SK-N-SH treated with all-trans-retinoic acid at 6 μM for 48 hours (cell line): ENCODE measurements at regions not wholly inside any gene's neighbourhood (a gene's known extent, or its start where the extent isn't known, plus 50 kb on each side); places are given as distances from the start of the nearest gene placed in this dataset.
"Not testable (repeated sequence)": the region's sequence is repeated elsewhere in the genome, so short reads cannot be mapped to it uniquely, and the experiment has no call there.

Experiments used
- ATAC-seq: fragments of 200-7000 bp; cut with Tn5 transposase; 3 replicates; pipeline ENCODE4 v1.9.1; 2020; ENCODE audit warnings: mild to moderate bottlenecking, moderate library complexity
- BACH2 ChIP-seq: fragments of 250-450 bp; sonication (Bioruptor Pico); IDR thresholded peaks from 2 replicates; pipeline ENCODE4 v1.9.0; 2021; ENCODE audit warnings: mild to moderate bottlenecking, borderline replicate concordance
- CREB5 ChIP-seq: fragments of 250-450 bp; sonication (Bioruptor Pico); IDR thresholded peaks from 2 replicates; pipeline ENCODE4 v1.5.1; 2020; ENCODE audit warnings: low read depth, mild to moderate bottlenecking, moderate library complexity
- CSDC2 ChIP-seq: fragments of 250-450 bp; sonication (Bioruptor Pico); IDR thresholded peaks from 2 replicates; pipeline ENCODE4 v1.5.0; 2020; ENCODE audit warnings: mild to moderate bottlenecking, moderate library complexity
- ESRRG ChIP-seq: fragments of 250-450 bp; sonication (Bioruptor Pico); IDR thresholded peaks from 2 replicates; pipeline ENCODE4 v1.6.1; 2021; ENCODE audit warnings: mild to moderate bottlenecking
- ISL1 ChIP-seq: fragments of 250-450 bp; sonication (Bioruptor Pico); IDR thresholded peaks from 2 replicates; pipeline ENCODE4 v2.1.2; 2022; ENCODE audit warnings: mild to moderate bottlenecking, moderate library complexity
- OSR1 ChIP-seq: fragments of 250-450 bp; sonication (Bioruptor Pico); IDR thresholded peaks from 2 replicates; pipeline ENCODE4 v1.8.0; 2022; ENCODE audit warnings: moderate library complexity, mild to moderate bottlenecking, inconsistent platforms
- PATZ1 ChIP-seq: fragments of 250-450 bp; sonication (Bioruptor Pico); IDR thresholded peaks from 2 replicates; pipeline ENCODE4 v1.8.0; 2020; ENCODE audit warnings: mild to moderate bottlenecking, moderate library complexity, borderline replicate concordance
- POU6F1 ChIP-seq: fragments of 250-450 bp; sonication (Bioruptor Pico); IDR thresholded peaks from 2 replicates; pipeline ENCODE4 v1.8.0; 2021; ENCODE audit warnings: low read depth, mild to moderate bottlenecking, moderate library complexity, borderline replicate concordance
- SNAI2 ChIP-seq: fragments of 250-450 bp; sonication (Bioruptor Pico); IDR thresholded peaks from 2 replicates; pipeline ENCODE4 v1.5.0; 2020; ENCODE audit warnings: mild to moderate bottlenecking, moderate library complexity
- TCF4 ChIP-seq: fragments of 250-450 bp; sonication (Bioruptor Pico); IDR thresholded peaks from 2 replicates; pipeline ENCODE4 v1.8.0; 2021; ENCODE audit warnings: mild to moderate bottlenecking, moderate library complexity, borderline replicate concordance
- TOX ChIP-seq: fragments of 250-450 bp; sonication (Bioruptor Pico); IDR thresholded peaks from 2 replicates; pipeline ENCODE4 v1.8.0; 2021; ENCODE audit warnings: mild to moderate bottlenecking, moderate library complexity, borderline replicate concordance
- TSHZ2 ChIP-seq: fragments of 250-450 bp; sonication (Bioruptor Pico); IDR thresholded peaks from 2 replicates; pipeline ENCODE4 v1.5.0; 2020; ENCODE audit warnings: mild to moderate bottlenecking, moderate library complexity
- ZFP3 ChIP-seq: fragments of 250-450 bp; sonication (Bioruptor Pico); IDR thresholded peaks from 2 replicates; pipeline ENCODE4 v1.5.0; 2020; ENCODE audit warnings: mild to moderate bottlenecking, moderate library complexity
- ZFP30 ChIP-seq: fragments of 450-650 bp; formaldehyde crosslinking; IDR thresholded peaks from 2 replicates; pipeline ENCODE4 v1.5.0; 2022; ENCODE audit warnings: mild to moderate bottlenecking, moderate library complexity
- ZNF70 ChIP-seq: fragments of 450-650 bp; formaldehyde crosslinking; IDR thresholded peaks from 2 replicates; pipeline ENCODE4 v1.5.0; 2020; ENCODE audit warnings: mild to moderate bottlenecking, moderate library complexity

GRCh38 chr12:14214495-14214894, 151.0 kb upstream of the ATF7IP start (continued):
- no peak for TF ChIP-seq TSHZ2 (CRISPR knock-in tag)
- no peak for TF ChIP-seq POU6F1 (CRISPR knock-in tag)
- no peak for TF ChIP-seq ISL1
- no peak for TF ChIP-seq TCF4 (CRISPR knock-in tag)
- no peak for TF ChIP-seq CSDC2 (CRISPR knock-in tag)
- no peak for TF ChIP-seq ZFP3 (CRISPR knock-in tag)
- TF ChIP-seq, all 23 proteins: peak for 0

GRCh38 chr12:14215949-14216348, 149.5 kb upstream of the ATF7IP start:
- ATAC-seq, result not testable (repeated sequence)

- TF ChIP-seq ZFP30 (CRISPR knock-in tag) (no peak), POU6F1 (CRISPR knock-in tag) (no peak), OSR1 (CRISPR knock-in tag) (no peak), ESRRG (CRISPR knock-in tag) (no peak), TCF4 (CRISPR knock-in tag) (no peak), BACH2 (CRISPR knock-in tag) (no peak), TOX (CRISPR knock-in tag) (no peak), CREB5 (CRISPR knock-in tag) (no peak), ZFP3 (CRISPR knock-in tag) (no peak), ZNF70 (CRISPR knock-in tag) (no peak), ISL1 (no peak), PATZ1 (no peak)
- ATAC-seq, result no peak
Observed at GRCh38 chr12:14216405-14217294, 148.8 kb upstream of the ATF7IP start.

GRCh38 chr12:14219156-14219555, 146.3 kb upstream of the ATF7IP start:
- no peak for ATAC-seq
- no peak for TF ChIP-seq SNAI2 (CRISPR knock-in tag)
- TF ChIP-seq, all 23 proteins: peak for 0

- not testable (repeated sequence) for ATAC-seq
Observed at GRCh38 chr12:14219670-14220069, 145.8 kb upstream of the ATF7IP start.
